Right cardiac atrium (tissue), 5 donors: ENCODE measurements at regions not wholly inside any gene's neighbourhood (a gene's known extent, or its start where the extent isn't known, plus 50 kb on each side); places are given as distances from the start of the nearest gene placed in this dataset.
A peak's percentile ranks its signal among the peaks of the same experiment; 100 is the strongest.
"Not testable (repeated sequence)": the region's sequence is repeated elsewhere in the genome, so short reads cannot be mapped to it uniquely, and the experiment has no call there.

ENCODE experiments used
- ATAC-seq, 2 donors: fragments of 200-7000 bp; cut with Tn5 transposase; one replicate each; pipeline versions ENCODE4 v1.8.0 to v1.9.1; 2020; ENCODE audit warnings: moderate library complexity in 2 of 2, mild to moderate bottlenecking in 1 of 2
- DNase-seq, 3 donors: peaks; one replicate each; pipeline ENCODE4 v3.0.0-alpha.2; 2020
- H3K27ac ChIP-seq: one replicate; pipeline ENCODE4 v1.5.1; 2013; ENCODE audit warnings: mild to moderate bottlenecking, low read length, control low read depth, moderate library complexity
- H3K27me3 ChIP-seq: one replicate; pipeline ENCODE4 v1.6.1; 2013; ENCODE audit not compliant: control insufficient read depth, insufficient read depth
- H3K4me1 ChIP-seq: one replicate; pipeline ENCODE4 v1.6.1; 2013; ENCODE audit warnings: low read length; ENCODE audit not compliant: control insufficient read depth, insufficient read depth
- H3K4me3 ChIP-seq: one replicate; pipeline ENCODE4 v1.5.1; 2013; ENCODE audit warnings: low read length, control low read depth
- H3K9me3 ChIP-seq: one replicate; pipeline ENCODE4 v1.6.1; 2013; ENCODE audit warnings: low read length; ENCODE audit not compliant: control insufficient read depth
- WGBS: extraction: QIAGEN DNeasy Blood & Tissue Kit; methylation state at CpG from one replicate; pipeline ENCODE4 v1.1.7; 2013; 5-methylcytosine and 5-hydroxymethylcytosine counted together
- intact Hi-C, 4 donors: fragments of 100-400 bp; cut with DNase I; formaldehyde crosslinking; loops; one replicate each; pipeline versions ENCODE4 v1.11.0 to v1.14.0; 2022 to 2023
- donor health status: healthy with polysubstance abuse.
- donor health status: DM: no; HTN: yes; CAD: no.
- donor health status: DM: no; HTN: no; CAD: no.
- donor health status: DM: no; HTN: yes; CAD: no; lungs with severe emphysema.
- donor health status: DM: yes; HTN: yes; CAD: no.

GRCh38 chr5:121033334-121033733, 569.2 kb downstream of the PRR16 start:
- no peak for ATAC-seq
- intact Hi-C loops = no loop called here
- no peaks in the 10 kb centered on the region for H3K4me1 ChIP-seq
- H3K9me3 ChIP-seq = no peaks in the 10 kb centered on the region
- no peak for DNase-seq
- no peak overlapping the region for H3K27ac ChIP-seq
- no peak overlapping the region for H3K4me3 ChIP-seq
- no peaks in the 10 kb centered on the region for H3K27me3 ChIP-seq

DNA sequence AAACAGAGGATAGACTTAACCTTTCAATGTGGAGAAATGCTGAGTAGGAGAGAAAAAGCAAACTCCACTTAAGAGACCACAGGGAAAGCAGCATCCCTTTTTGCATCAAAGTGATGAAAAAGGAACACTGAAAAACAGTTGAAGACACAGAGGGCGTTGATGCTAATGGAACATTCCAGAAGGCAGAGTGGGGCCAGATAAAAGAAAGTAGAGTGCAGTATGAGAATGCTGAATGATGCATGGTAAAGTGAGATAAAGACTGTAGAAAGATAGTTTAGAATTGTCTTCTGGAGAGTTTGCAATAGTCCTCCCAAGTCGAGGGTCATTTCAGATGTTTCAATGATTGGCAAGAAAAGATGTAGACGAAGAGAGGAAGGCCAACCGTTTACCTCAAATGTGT, 574.3 kb downstream of the PRR16 start:
- Histone ChIP-seq H3K4me3 (no peak overlapping the region), H3K27ac (no peak overlapping the region), H3K9me3 (no peaks in the 10 kb centered on the region), H3K27me3 (no peaks in the 10 kb centered on the region), H3K4me1 (no peaks in the 10 kb centered on the region)
- WGBS = 67% methylated on average over 4 of the region's 4 CpGs
- intact Hi-C loops = no loop called here
- DNase-seq (no peak), ATAC-seq (no peak)

- Histone ChIP-seq H3K9me3 (no peaks in the 10 kb centered on the region), H3K4me3 (no peak overlapping the region), H3K27ac (no peak overlapping the region), H3K4me1 (no peaks in the 10 kb centered on the region), H3K27me3 (no peaks in the 10 kb centered on the region)
- no peak for ATAC-seq
- intact Hi-C loops = no loop called here
- DNase-seq = no peak
Observed at GRCh38 chr5:121049971-121050370, 585.9 kb downstream of the PRR16 start.

DNA sequence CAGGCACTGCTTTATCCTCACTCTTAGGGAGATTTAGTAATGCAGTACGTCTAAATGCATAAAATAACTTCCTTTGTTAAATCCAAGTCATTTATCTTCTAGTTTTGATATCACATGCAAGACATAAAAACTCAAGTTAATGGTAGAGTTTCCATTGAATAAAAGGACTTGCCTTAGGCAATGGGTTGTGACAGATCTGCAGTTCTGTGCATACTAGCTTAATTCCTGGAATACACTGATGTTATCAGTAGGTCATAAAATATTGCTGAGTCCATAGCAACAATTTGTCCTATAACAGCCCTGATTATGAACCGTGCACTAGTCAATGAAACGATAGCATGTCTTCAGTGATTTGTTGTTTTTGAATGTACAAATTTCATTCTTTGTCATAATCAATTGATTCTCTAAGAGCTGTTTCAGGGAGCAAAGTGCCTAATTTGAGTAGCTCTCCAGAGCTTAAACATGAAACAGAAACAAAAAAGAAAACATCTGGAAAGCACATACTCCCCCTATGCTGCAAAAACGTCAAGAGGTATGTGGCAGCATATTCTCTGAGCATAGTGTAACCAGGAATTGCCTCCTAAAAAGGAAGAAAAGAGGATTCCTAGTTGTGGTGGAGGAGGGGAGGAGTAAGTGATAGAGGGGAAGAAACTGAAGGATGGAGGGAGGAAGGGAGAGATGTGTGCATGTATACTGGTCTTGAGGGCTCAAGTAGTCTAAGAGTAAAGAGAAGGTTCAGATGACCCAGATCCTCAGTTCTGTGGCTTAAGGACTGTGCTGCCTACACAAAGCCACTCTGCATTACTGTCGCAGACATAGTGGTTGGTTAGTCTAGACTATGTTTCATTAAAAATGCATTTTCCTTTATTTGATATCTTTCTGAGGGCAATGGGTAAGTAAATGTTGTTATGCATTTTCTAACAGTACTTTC, 589.2 kb downstream of the PRR16 start:
- intact Hi-C loops = no loop called here
- H3K9me3 ChIP-seq = no peaks in the 10 kb centered on the region
- ATAC-seq (no peak), DNase-seq (no peak)
- no peaks in the 10 kb centered on the region for H3K4me1 ChIP-seq
- 55% methylated on average over 5 of the region's 5 CpGs for WGBS
- H3K27ac ChIP-seq = no peak overlapping the region
- no peak overlapping the region for H3K4me3 ChIP-seq
- H3K27me3 ChIP-seq = no peaks in the 10 kb centered on the region

GRCh38 chr5:121055586-121055985, 591.5 kb downstream of the PRR16 start:
- H3K4me3 ChIP-seq = no peak overlapping the region
- H3K4me1 ChIP-seq = no peaks in the 10 kb centered on the region
- intact Hi-C loops = no loop called here
- no peak overlapping the region for H3K27ac ChIP-seq
- H3K27me3 ChIP-seq = no peaks in the 10 kb centered on the region
- no peaks in the 10 kb centered on the region for H3K9me3 ChIP-seq
- ATAC-seq (no peak), DNase-seq (no peak)
- WGBS = 55% methylated on average over 1 of the region's 1 CpG

DNA sequence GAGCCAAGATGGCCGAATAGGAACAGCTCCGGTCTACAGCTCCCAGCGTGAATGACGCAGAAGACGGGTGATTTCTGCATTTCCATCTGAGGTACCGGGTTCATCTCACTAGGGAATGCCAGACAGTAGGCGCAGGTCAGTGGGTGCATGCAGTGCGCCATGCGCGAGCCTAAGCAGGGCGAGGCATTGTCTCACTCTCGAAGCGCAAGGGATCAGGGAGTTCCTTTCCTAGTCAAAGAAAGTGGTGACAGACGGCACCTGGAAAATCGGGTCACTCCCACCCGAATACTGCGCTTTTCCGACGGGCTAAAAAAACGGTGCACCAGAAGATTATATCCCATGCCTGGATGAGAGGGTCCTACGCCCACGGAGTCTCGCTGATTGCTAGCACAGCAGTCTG, 600.1 kb downstream of the PRR16 start:
- H3K4me1 ChIP-seq, H3K4me3 ChIP-seq, H3K27me3 ChIP-seq, ATAC-seq, H3K27ac ChIP-seq, intact Hi-C loops, H3K9me3 ChIP-seq: not testable (repeated sequence)
- 88% methylated on average over 23 of the region's 23 CpGs for WGBS
- DNase-seq = peak in 1 of 3 donors; percentile 22

DNA sequence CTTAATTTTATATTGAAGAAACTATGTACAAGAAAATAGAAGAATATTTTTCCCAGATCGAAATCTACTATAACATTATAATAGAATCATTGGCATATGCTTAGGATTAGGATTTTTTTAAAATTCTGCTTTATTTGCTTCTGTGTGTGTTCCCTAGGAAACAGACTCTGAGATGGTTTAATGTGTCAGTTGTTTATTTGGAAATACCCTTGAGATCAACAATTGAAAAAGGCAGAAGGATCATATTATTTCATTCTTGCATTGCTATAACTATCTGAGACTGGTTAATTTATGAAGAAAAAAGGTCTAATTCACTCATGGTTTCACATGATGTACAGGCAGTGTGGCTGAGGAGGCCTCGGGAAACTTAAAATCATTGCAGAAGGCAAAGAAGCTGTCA, 622.6 kb downstream of the PRR16 start:
- Histone ChIP-seq H3K27ac (no peak overlapping the region), H3K4me3 (no peak overlapping the region), H3K9me3 (no peaks in the 10 kb centered on the region), H3K27me3 (no peaks in the 10 kb centered on the region), H3K4me1 (no peaks in the 10 kb centered on the region)
- no peak for ATAC-seq
- intact Hi-C loops = no loop called here
- DNase-seq = no peak
- 72% methylated on average over 2 of the region's 2 CpGs for WGBS

GRCh38 chr5:121087560-121087959, 623.5 kb downstream of the PRR16 start:
- no peaks in the 10 kb centered on the region for H3K4me1 ChIP-seq
- DNase-seq (no peak), ATAC-seq (no peak)
- no peak overlapping the region for H3K27ac ChIP-seq
- intact Hi-C loops = no loop called here
- WGBS = 79% methylated on average over 3 of the region's 3 CpGs
- no peaks in the 10 kb centered on the region for H3K9me3 ChIP-seq
- H3K4me3 ChIP-seq = no peak overlapping the region
- H3K27me3 ChIP-seq = no peaks in the 10 kb centered on the region

DNA sequence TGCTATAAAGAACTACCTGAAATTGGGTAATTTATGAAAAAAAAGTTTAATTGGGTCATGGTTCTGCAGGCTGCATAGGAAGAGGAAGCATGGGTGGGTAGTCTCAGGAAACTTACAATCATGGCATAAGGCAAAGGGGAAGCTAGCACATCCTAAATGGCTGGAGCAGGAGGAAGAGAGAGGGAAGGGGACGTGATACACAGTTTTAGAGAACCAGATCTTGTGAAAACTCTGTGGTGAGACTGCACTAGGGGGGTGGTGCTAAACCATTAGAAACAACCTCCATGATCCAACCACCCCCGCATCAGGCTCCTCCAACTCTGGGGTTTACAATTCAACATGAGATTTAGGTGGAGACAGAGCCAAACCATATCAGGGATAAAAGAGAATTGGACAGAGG, 624.2 kb downstream of the PRR16 start:
- 74% methylated on average over 2 of the region's 2 CpGs for WGBS
- H3K27me3 ChIP-seq = no peaks in the 10 kb centered on the region
- H3K9me3 ChIP-seq = no peaks in the 10 kb centered on the region
- H3K4me1 ChIP-seq = no peaks in the 10 kb centered on the region
- ATAC-seq (no peak), DNase-seq (no peak)
- H3K27ac ChIP-seq = no peak overlapping the region
- intact Hi-C loops = no loop called here
- H3K4me3 ChIP-seq = no peak overlapping the region

DNA sequence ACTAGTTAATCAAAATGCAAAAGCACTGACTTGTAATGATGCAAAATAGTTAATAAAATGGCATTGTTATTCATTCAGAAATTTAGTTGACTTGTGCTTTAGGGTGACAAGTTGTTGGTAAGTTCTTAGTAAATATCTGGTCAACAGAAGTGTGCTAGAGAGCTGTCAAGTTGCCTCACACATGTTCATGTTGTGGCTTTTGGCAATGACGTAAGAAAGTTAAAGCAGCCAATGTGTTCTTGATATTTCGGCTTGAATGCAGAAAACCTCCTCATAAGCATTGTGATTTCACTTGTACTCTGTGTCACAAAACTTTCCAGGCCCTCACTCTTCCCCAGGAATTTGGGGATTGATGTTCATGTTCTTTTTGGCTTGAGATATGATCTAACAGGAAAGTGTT, 626.7 kb downstream of the PRR16 start:
- WGBS = 57% methylated on average over 2 of the region's 2 CpGs
- Histone ChIP-seq H3K27me3 (no peaks in the 10 kb centered on the region), H3K9me3 (no peaks in the 10 kb centered on the region), H3K4me3 (no peak overlapping the region), H3K27ac (no peak overlapping the region), H3K4me1 (no peaks in the 10 kb centered on the region)
- DNase-seq (no peak), ATAC-seq (no peak)
- intact Hi-C loops = no loop called here

- DNase-seq = no peak
- no peak for ATAC-seq
- H3K9me3 ChIP-seq = no peaks in the 10 kb centered on the region
- H3K27me3 ChIP-seq = no peaks in the 10 kb centered on the region
- intact Hi-C loops = no loop called here
- H3K4me3 ChIP-seq = no peak overlapping the region
- no peaks in the 10 kb centered on the region for H3K4me1 ChIP-seq
- H3K27ac ChIP-seq = no peak overlapping the region
Observed at GRCh38 chr5:121100931-121101330, 636.8 kb downstream of the PRR16 start.

DNA sequence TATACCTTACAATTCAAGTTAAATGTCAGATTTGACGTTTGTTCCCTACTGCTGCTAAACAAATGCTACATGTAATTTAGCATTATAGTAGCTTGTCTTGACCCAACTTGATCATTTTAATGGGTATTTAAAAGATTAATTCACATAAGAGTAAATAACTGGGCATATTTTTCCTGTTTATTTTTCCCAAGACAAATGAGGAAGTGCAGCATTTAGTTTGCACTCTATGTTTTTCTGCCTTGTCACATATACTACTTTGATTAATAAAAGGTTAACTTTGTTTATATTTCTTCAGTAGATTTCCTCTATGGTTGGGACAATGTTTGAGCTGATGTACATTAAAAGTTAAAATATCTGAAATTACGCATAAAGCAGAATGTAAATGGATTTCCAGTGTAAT, 641.8 kb downstream of the PRR16 start:
- no peak overlapping the region for H3K27ac ChIP-seq
- H3K27me3 ChIP-seq = no peaks in the 10 kb centered on the region
- intact Hi-C loops = no loop called here
- WGBS = 82% methylated on average over 2 of the region's 2 CpGs
- no peaks in the 10 kb centered on the region for H3K4me1 ChIP-seq
- no peak overlapping the region for H3K4me3 ChIP-seq
- ATAC-seq = no peak
- no peak for DNase-seq
- no peaks in the 10 kb centered on the region for H3K9me3 ChIP-seq
